ENCODE measurements at regions not wholly inside any gene's neighbourhood (a gene's known extent, or its start where the extent isn't known, plus 50 kb on each side); places are given as distances from the start of the nearest gene placed in this dataset.

DNA sequence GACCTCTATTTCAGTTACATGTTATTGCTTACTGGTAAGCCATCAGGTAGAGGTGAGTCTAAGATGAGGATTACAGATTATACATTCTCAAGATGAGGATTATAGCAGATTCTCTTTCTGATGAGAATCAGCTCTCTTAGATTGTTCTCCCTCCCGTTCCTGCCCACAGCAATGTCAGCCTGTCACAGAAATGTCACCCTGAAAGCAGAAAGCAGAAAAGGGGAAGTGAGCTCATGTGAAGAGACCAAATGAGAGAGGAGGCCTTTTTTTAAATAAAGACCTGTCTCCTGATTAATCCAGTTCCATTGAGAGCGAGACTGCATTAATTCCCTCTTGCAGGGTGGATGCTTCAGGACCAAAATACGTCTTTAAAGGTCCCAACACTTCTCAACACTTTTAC is 445.6 kb downstream of the KCTD12 start:
- TF ChIP-seq POLR2A (IDR thresholded peaks at IDR 0.05), result no peak
- TF ChIP-seq, protein P1, sequence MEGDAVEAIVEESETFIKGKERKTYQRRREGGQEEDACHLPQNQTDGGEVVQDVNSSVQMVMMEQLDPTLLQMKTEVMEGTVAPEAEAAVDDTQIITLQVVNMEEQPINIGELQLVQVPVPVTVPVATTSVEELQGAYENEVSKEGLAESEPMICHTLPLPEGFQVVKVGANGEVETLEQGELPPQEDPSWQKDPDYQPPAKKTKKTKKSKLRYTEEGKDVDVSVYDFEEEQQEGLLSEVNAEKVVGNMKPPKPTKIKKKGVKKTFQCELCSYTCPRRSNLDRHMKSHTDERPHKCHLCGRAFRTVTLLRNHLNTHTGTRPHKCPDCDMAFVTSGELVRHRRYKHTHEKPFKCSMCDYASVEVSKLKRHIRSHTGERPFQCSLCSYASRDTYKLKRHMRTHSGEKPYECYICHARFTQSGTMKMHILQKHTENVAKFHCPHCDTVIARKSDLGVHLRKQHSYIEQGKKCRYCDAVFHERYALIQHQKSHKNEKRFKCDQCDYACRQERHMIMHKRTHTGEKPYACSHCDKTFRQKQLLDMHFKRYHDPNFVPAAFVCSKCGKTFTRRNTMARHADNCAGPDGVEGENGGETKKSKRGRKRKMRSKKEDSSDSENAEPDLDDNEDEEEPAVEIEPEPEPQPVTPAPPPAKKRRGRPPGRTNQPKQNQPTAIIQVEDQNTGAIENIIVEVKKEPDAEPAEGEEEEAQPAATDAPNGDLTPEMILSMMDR (IDR thresholded peaks at IDR 0.05), result no peak
- no peak for TF ChIP-seq EP300 (IDR thresholded peaks at IDR 0.05)

All from tibial nerve (tissue), 4 donors.